Liver (tissue), 8 donors: ENCODE measurements at regions not wholly inside any gene's neighbourhood (a gene's known extent, or its start where the extent isn't known, plus 50 kb on each side); places are given as distances from the start of the nearest gene placed in this dataset.

Source experiments
- DNase-seq: peaks from one replicate; pipeline ENCODE4 v3.0.0-alpha.2; 2017; ENCODE audit warnings: low spot score
- H3K27ac ChIP-seq, 2 donors: one replicate each; pipeline ENCODE4 v1.7.0; 2013; ENCODE audit warnings: inconsistent platforms in 2 of 2, low read length in 2 of 2, control low read depth in 1 of 2, low read depth in 1 of 2, mild to moderate bottlenecking in 1 of 2
- H3K27me3 ChIP-seq, 4 donors: one replicate each; pipeline versions ENCODE4 v1.6.1 to v1.7.0; 2013; ENCODE audit warnings: low read length in 3 of 4, inconsistent platforms in 1 of 4, mild to moderate bottlenecking in 1 of 4, moderate library complexity in 1 of 4; ENCODE audit not compliant: control insufficient read depth in 4 of 4, insufficient read depth in 4 of 4
- H3K36me3 ChIP-seq, 4 donors: one replicate each; pipeline versions ENCODE4 v1.6.1 to v1.7.0; 2013; ENCODE audit warnings: low read length in 3 of 4, mild to moderate bottlenecking in 3 of 4, low read depth in 1 of 4, moderate library complexity in 1 of 4; ENCODE audit not compliant: control insufficient read depth in 4 of 4, insufficient read depth in 3 of 4
- H3K4me1 ChIP-seq, 4 donors: one replicate each; pipeline versions ENCODE4 v1.6.1 to v1.7.0; 2013; ENCODE audit warnings: low read length in 3 of 4, mild to moderate bottlenecking in 3 of 4, moderate library complexity in 1 of 4; ENCODE audit not compliant: control insufficient read depth in 4 of 4, insufficient read depth in 4 of 4
- H3K4me3 ChIP-seq, 3 donors: one replicate each; pipeline versions ENCODE4 v1.6.1 to v1.7.0; 2013; ENCODE audit warnings: low read length in 3 of 3, control low read depth in 1 of 3, low read depth in 1 of 3, mild to moderate bottlenecking in 1 of 3
- H3K9ac ChIP-seq, 2 donors: one replicate each; pipeline ENCODE4 v1.7.0; 2013; ENCODE audit warnings: low read length in 2 of 2, mild to moderate bottlenecking in 2 of 2, moderate library complexity in 2 of 2, control low read depth in 1 of 2, low read depth in 1 of 2
- H3K9me3 ChIP-seq, 4 donors: one replicate each; pipeline versions ENCODE4 v1.6.1 to v1.7.0; 2013; ENCODE audit warnings: low read length in 3 of 4; ENCODE audit not compliant: control insufficient read depth in 4 of 4
- FOXA1 ChIP-seq: IDR thresholded peaks from 2 replicates; pipeline ENCODE4 v1.6.1; 2016; ENCODE audit warnings: antibody characterized with exemption
- FOXA2 ChIP-seq: IDR thresholded peaks from 2 replicates; pipeline ENCODE4 v1.6.1; 2016; ENCODE audit warnings: antibody characterized with exemption
- HNF4A ChIP-seq, 2 donors: conservative IDR thresholded peaks; 2 replicates each; pipeline ENCODE4 v1.6.1; 2016; ENCODE audit warnings: antibody characterized with exemption in 2 of 2, mild to moderate bottlenecking in 2 of 2
- HNF4G ChIP-seq: IDR thresholded peaks from 2 replicates; pipeline ENCODE4 v1.6.1; 2016; ENCODE audit warnings: antibody characterized with exemption
- JUND ChIP-seq, 2 donors: IDR thresholded peaks; 2 replicates each; pipeline ENCODE4 v1.6.1; 2016; ENCODE audit warnings: antibody characterized with exemption in 2 of 2
- NR2F2 ChIP-seq: IDR thresholded peaks from 2 replicates; pipeline ENCODE4 v1.6.1; 2016; ENCODE audit warnings: antibody characterized with exemption
- RAD21 ChIP-seq, 2 donors: IDR thresholded peaks; 2 replicates each; pipeline ENCODE4 v1.6.1; 2016; ENCODE audit warnings: antibody characterized with exemption in 2 of 2, mild to moderate bottlenecking in 2 of 2
- RXRA ChIP-seq, 2 donors: IDR thresholded peaks; 2 replicates each; pipeline ENCODE4 v1.6.1; 2017 to 2018; ENCODE audit warnings: antibody characterized with exemption in 2 of 2, mild to moderate bottlenecking in 1 of 2
- SP1 ChIP-seq: IDR thresholded peaks from 2 replicates; pipeline ENCODE4 v1.6.1; 2018; ENCODE audit warnings: antibody characterized with exemption, mild to moderate bottlenecking
- TAF1 ChIP-seq: conservative IDR thresholded peaks from 2 replicates; pipeline ENCODE4 v1.6.1; 2016; ENCODE audit warnings: antibody characterized with exemption, mild to moderate bottlenecking
- YY1 ChIP-seq: IDR thresholded peaks from 2 replicates; pipeline ENCODE4 v1.6.1; 2016; ENCODE audit warnings: antibody characterized with exemption, mild to moderate bottlenecking
- WGBS: extraction: QIAGEN DNeasy Blood & Tissue Kit; methylation state at CpG from one replicate; pipeline ENCODE4 v1.1.7; 2013; 5-methylcytosine and 5-hydroxymethylcytosine counted together
- TF ChIP-seq, protein P1 (sequence below): IDR thresholded peaks from 2 replicates; pipeline ENCODE4 v1.6.1; 2016; ENCODE audit warnings: antibody characterized with exemption
- TF ChIP-seq, protein P2 (sequence below): IDR thresholded peaks from 2 replicates; pipeline ENCODE4 v1.6.1; 2016; ENCODE audit warnings: antibody characterized with exemption
- TF ChIP-seq, protein P3 (sequence below): IDR thresholded peaks from 2 replicates; pipeline ENCODE4 v1.6.1; 2016; ENCODE audit warnings: antibody characterized with exemption, mild to moderate bottlenecking
- TF ChIP-seq, protein P4 (sequence below): fragments of 150-350 bp; IDR thresholded peaks from 2 replicates; pipeline ENCODE4 v1.5.1; 2017; ENCODE audit warnings: improper control_type of control experiment, low read depth, low read length; ENCODE audit not compliant: missing input control
- donor health status: healthy.
- donor health status: healthy.
- donor health status: healthy.
- donor health status: healthy.
- donor health status: healthy.

DNA sequence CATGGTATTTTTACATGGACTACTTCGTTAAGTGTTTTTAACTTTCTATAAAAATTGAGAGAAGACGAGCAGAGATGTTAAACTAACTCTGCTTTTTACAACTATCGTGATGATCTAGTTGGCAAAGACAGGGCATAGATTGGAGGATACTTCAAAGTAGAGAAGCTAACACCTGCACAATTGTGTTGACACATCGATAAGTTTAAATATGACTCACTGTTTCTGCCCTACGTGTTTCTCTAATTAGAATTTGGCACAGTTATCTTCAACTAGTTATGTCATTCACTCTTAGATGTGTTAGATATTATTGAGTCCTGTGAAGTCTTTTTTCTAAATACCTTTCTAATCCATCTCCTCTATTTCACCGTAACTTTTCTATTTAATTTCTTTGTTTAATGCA, 68.5 kb upstream of the FERD3L start (continued):
- no peak for TF ChIP-seq JUND (IDR thresholded peaks at IDR 0.05)
- TF ChIP-seq SP1, result no peak
- no peak for TF ChIP-seq FOXA2
- no peak for TF ChIP-seq RAD21 (IDR thresholded peaks at IDR 0.05)

DNA sequence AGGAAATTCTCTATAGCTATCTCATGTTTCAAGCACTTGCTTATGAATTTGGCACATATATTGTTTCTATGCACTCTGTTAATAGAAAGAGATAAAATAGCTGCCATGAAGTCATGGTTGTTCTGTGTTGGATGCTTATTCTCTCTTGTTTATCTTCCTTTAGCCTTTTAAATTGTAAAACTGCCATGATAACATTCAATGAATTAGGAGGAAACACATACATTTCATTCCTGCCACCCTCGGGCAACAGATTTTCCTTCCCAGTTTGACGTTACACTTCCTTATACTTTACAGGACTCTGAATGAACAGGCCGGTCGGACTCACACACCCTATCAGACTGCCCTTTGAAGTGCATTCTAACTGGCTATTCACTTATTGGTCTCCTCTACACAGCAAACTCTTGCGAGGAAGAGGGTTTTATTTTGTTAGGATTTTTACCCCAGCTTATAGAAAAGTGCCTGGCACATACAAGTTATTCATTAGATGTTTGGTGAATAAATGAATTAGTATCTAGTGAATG, 65.7 kb upstream of the FERD3L start:
- no peak for TF ChIP-seq RXRA (IDR thresholded peaks at IDR 0.05)
- no peak for TF ChIP-seq YY1
- no peak for TF ChIP-seq FOXA2
- TF ChIP-seq, protein P1, sequence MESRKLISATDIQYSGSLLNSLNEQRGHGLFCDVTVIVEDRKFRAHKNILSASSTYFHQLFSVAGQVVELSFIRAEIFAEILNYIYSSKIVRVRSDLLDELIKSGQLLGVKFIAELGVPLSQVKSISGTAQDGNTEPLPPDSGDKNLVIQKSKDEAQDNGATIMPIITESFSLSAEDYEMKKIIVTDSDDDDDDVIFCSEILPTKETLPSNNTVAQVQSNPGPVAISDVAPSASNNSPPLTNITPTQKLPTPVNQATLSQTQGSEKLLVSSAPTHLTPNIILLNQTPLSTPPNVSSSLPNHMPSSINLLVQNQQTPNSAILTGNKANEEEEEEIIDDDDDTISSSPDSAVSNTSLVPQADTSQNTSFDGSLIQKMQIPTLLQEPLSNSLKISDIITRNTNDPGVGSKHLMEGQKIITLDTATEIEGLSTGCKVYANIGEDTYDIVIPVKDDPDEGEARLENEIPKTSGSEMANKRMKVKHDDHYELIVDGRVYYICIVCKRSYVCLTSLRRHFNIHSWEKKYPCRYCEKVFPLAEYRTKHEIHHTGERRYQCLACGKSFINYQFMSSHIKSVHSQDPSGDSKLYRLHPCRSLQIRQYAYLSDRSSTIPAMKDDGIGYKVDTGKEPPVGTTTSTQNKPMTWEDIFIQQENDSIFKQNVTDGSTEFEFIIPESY, result no peak
- TF ChIP-seq, protein P2, sequence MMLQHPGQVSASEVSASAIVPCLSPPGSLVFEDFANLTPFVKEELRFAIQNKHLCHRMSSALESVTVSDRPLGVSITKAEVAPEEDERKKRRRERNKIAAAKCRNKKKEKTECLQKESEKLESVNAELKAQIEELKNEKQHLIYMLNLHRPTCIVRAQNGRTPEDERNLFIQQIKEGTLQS, result no peak
- TF ChIP-seq, protein P3, sequence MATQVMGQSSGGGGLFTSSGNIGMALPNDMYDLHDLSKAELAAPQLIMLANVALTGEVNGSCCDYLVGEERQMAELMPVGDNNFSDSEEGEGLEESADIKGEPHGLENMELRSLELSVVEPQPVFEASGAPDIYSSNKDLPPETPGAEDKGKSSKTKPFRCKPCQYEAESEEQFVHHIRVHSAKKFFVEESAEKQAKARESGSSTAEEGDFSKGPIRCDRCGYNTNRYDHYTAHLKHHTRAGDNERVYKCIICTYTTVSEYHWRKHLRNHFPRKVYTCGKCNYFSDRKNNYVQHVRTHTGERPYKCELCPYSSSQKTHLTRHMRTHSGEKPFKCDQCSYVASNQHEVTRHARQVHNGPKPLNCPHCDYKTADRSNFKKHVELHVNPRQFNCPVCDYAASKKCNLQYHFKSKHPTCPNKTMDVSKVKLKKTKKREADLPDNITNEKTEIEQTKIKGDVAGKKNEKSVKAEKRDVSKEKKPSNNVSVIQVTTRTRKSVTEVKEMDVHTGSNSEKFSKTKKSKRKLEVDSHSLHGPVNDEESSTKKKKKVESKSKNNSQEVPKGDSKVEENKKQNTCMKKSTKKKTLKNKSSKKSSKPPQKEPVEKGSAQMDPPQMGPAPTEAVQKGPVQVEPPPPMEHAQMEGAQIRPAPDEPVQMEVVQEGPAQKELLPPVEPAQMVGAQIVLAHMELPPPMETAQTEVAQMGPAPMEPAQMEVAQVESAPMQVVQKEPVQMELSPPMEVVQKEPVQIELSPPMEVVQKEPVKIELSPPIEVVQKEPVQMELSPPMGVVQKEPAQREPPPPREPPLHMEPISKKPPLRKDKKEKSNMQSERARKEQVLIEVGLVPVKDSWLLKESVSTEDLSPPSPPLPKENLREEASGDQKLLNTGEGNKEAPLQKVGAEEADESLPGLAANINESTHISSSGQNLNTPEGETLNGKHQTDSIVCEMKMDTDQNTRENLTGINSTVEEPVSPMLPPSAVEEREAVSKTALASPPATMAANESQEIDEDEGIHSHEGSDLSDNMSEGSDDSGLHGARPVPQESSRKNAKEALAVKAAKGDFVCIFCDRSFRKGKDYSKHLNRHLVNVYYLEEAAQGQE, result no peak
- TF ChIP-seq, protein P4, sequence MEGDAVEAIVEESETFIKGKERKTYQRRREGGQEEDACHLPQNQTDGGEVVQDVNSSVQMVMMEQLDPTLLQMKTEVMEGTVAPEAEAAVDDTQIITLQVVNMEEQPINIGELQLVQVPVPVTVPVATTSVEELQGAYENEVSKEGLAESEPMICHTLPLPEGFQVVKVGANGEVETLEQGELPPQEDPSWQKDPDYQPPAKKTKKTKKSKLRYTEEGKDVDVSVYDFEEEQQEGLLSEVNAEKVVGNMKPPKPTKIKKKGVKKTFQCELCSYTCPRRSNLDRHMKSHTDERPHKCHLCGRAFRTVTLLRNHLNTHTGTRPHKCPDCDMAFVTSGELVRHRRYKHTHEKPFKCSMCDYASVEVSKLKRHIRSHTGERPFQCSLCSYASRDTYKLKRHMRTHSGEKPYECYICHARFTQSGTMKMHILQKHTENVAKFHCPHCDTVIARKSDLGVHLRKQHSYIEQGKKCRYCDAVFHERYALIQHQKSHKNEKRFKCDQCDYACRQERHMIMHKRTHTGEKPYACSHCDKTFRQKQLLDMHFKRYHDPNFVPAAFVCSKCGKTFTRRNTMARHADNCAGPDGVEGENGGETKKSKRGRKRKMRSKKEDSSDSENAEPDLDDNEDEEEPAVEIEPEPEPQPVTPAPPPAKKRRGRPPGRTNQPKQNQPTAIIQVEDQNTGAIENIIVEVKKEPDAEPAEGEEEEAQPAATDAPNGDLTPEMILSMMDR, result no peak
- TF ChIP-seq JUND (IDR thresholded peaks at IDR 0.05), result no peak
- TF ChIP-seq HNF4A (conservative IDR thresholded peaks at IDR 0.05), result no peak
- TF ChIP-seq TAF1, result no peak
- no peak for TF ChIP-seq HNF4G
- no peaks in the 10 kb centered on the region for H3K9me3 ChIP-seq
- DNase-seq, result no peak
- no peaks in the 10 kb centered on the region for H3K36me3 ChIP-seq
- no peaks in the 10 kb centered on the region for H3K27me3 ChIP-seq
- H3K27ac ChIP-seq, result no peak overlapping the region
- H3K9ac ChIP-seq, result no peak overlapping the region
- 38% methylated on average over 5 of the region's 5 CpGs for WGBS
- H3K4me3 ChIP-seq, result no peak overlapping the region
- no peaks in the 10 kb centered on the region for H3K4me1 ChIP-seq

DNA sequence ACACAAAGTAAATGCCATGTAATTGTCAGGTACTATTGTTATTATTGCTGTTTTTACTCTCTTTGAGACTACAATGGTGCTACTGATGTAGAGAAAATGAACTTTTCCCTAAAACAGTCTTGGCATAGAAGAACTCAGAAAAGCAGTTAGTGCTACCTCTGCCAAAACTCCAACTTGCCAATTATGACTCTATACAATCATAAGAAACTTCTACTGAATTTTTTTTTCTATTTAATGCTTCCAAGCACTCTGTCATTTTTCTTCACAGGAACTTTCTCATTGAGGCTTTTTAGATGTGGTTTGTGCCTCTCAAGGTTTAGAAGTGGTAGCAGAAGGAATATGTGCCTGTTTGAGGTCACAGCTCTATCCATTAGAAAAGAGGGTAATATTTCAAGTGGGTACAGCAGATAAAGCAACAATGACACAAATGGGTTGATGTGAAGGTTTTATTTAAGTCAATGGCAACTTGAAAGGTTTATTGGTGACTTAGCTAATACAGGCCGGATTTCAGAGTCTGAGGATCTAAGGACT, 64.0 kb upstream of the FERD3L start:
- no peak overlapping the region for H3K9ac ChIP-seq
- H3K4me1 ChIP-seq, result no peaks in the 10 kb centered on the region
- no peak for DNase-seq
- H3K4me3 ChIP-seq, result no peak overlapping the region
- H3K27me3 ChIP-seq, result no peaks in the 10 kb centered on the region
- no peaks in the 10 kb centered on the region for H3K9me3 ChIP-seq
- WGBS, result 61% methylated on average over 1 of the region's 1 CpG
- no peak overlapping the region for H3K27ac ChIP-seq
- H3K36me3 ChIP-seq, result no peaks in the 10 kb centered on the region
- TF ChIP-seq, protein P4, result no peak
- TF ChIP-seq NR2F2 (no peak), FOXA2 (no peak), FOXA1 (no peak)
- TF ChIP-seq, protein P3, result no peak
